Astrocyte of the hippocampus (primary cell): ENCODE measurements at regions not wholly inside any gene's neighbourhood (a gene's known extent, or its start where the extent isn't known, plus 50 kb on each side); places are given as distances from the start of the nearest gene placed in this dataset.

Experiments used
- DNase-seq: peaks from one replicate; pipeline ENCODE4 v3.0.0; 2011; ENCODE audit warnings: low read depth, low spot score

GRCh38 chr3:106811376-106811775, 565.9 kb upstream of the CCDC54 start:
- DNase-seq, result peak; percentile 66

- DNase-seq, result no peak
Measured at GRCh38 chr3:106813742-106814141, 563.5 kb upstream of the CCDC54 start.

- DNase-seq, result no peak
Measured at GRCh38 chr3:106814231-106814630, 563.0 kb upstream of the CCDC54 start.

GRCh38 chr3:106816838-106817237, 560.4 kb upstream of the CCDC54 start:
- no peak for DNase-seq

GRCh38 chr3:106817706-106818105, 559.5 kb upstream of the CCDC54 start:
- no peak for DNase-seq

GRCh38 chr3:106819440-106819839, 557.8 kb upstream of the CCDC54 start:
- DNase-seq, result no peak

GRCh38 chr3:106820726-106821362, 556.4 kb upstream of the CCDC54 start:
- DNase-seq, result no peak

GRCh38 chr3:106821801-106822200, 555.4 kb upstream of the CCDC54 start:
- DNase-seq, result no peak

- DNase-seq, result no peak
Measured at GRCh38 chr3:106822204-106822603, 555.0 kb upstream of the CCDC54 start.

GRCh38 chr3:106823701-106824100, 553.5 kb upstream of the CCDC54 start:
- DNase-seq, result no peak

- peak; percentile 81 for DNase-seq
Measured at GRCh38 chr3:106824856-106825255, 552.4 kb upstream of the CCDC54 start.

- peak; percentile 87 for DNase-seq
Measured at GRCh38 chr3:106825962-106826605, 551.2 kb upstream of the CCDC54 start.

GRCh38 chr3:106826791-106827311, 550.4 kb upstream of the CCDC54 start:
- DNase-seq, result no peak

- DNase-seq, result no peak
Measured at GRCh38 chr3:106827515-106828213, 549.6 kb upstream of the CCDC54 start.

GRCh38 chr3:106829206-106829605, 548.0 kb upstream of the CCDC54 start:
- DNase-seq, result peak; percentile 72

GRCh38 chr3:106830334-106830733, 546.9 kb upstream of the CCDC54 start:
- DNase-seq, result no peak

GRCh38 chr3:106836906-106837305, 540.3 kb upstream of the CCDC54 start:
- peak; percentile 65 for DNase-seq

- DNase-seq, result no peak
Measured at GRCh38 chr3:106837616-106838015, 539.6 kb upstream of the CCDC54 start.

GRCh38 chr3:106839576-106840280, 537.5 kb upstream of the CCDC54 start:
- DNase-seq, result peak; percentile 86

GRCh38 chr3:106840319-106840718, 536.9 kb upstream of the CCDC54 start:
- peak; percentile 41 for DNase-seq

GRCh38 chr3:106842151-106842550, 535.1 kb upstream of the CCDC54 start:
- no peak for DNase-seq

- DNase-seq, result peak; percentile 32
Measured at GRCh38 chr3:106844638-106845037, 532.6 kb upstream of the CCDC54 start.
